ENCODE measurements at regions not wholly inside any gene's neighbourhood (a gene's known extent, or its start where the extent isn't known, plus 50 kb on each side); places are given as distances from the start of the nearest gene placed in this dataset.

DNA sequence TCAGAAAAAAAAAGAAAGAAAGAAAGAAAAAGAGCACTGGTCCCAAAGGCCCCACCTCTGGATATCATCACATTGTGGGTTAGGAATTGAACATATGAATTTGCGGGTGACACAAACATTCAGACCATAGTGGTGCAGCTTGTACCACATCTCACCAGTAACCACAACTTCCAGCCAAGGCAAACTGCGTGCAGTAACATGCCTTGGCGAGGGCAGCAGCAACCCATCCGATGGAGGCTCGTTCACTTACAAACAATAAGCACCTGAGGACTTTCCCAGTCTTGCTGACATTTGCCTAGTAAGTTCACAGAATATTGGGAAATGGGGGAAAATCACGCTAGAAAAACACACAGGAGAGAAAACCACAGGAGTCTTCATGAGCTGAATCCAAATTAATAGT, 508.1 kb downstream of the ZNF608 start:
- Histone ChIP-seq H3K9me3 (replicated peaks; ENCODE audit: control insufficient read depth, insufficient read depth, low read length) (no peaks in the 10 kb centered on the region), H3K27me3 (ENCODE audit: control insufficient read depth in 2 of 2, insufficient read depth in 2 of 2, low read length in 2 of 2) (no peaks in the 10 kb centered on the region), H3K27ac (ENCODE audit: insufficient read depth, low read depth, low read length) (no peak overlapping the region), H3K4me3 (replicated peaks in 1 of 3; ENCODE audit: insufficient read depth in 1 of 3, low read depth in 1 of 3, low read length in 3 of 3) (no peak overlapping the region), H3K79me2 (ENCODE audit: control insufficient read depth, insufficient read depth, low read length) (no peaks in the 10 kb centered on the region), H3K9ac (replicated peaks; ENCODE audit: extremely low read depth, insufficient read depth, low read length) (no peak overlapping the region), H3K4me1 (ENCODE audit: control insufficient read depth, extremely low read depth, insufficient read depth, low read length) (no peaks in the 10 kb centered on the region), H3K36me3 (ENCODE audit: control insufficient read depth in 2 of 2, extremely low read depth in 1 of 2, insufficient read depth in 2 of 2, low read length in 2 of 2) (no peaks in the 10 kb centered on the region), H3K4me2 (ENCODE audit: insufficient read depth, low read length) (no peak overlapping the region), H3K9me1 (replicated peaks; ENCODE audit: control insufficient read depth, extremely low read depth, insufficient read depth, low read length) (no peaks in the 10 kb centered on the region), H2AFZ (ENCODE audit: low read depth, low read length) (no peak overlapping the region), H4K20me1 (replicated peaks; ENCODE audit: control insufficient read depth, extremely low read depth, insufficient read depth, low read length) (no peaks in the 10 kb centered on the region)
- no peak for FAIRE-seq
- ChIA-PET CTCF (interaction anchor here (1.1 kb wide), 1 partner anchor 568 kb away, joined by 3 read pairs; no protein-coding TSS in a partner anchor), POLR2A (no interaction called here)
- dilution Hi-C loops (cut with MboI; ENCODE audit: extremely low pct_ligation_motif_present, low sequenced_read_pairs) (no loop called here), intact Hi-C loops (cut with micrococcal nuclease) (no loop called here)
- no peak for TF ChIP-seq FOS (IDR thresholded peaks at IDR 0.05; ENCODE audit: borderline replicate concordance, insufficient read depth, low read length)
- TF ChIP-seq MYC (IDR thresholded peaks at IDR 0.05; ENCODE audit: low read depth, low read length), result no peak
- TF ChIP-seq POLR2AphosphoS5 (IDR thresholded peaks at IDR 0.05; ENCODE audit: insufficient read depth, low read depth, low read length), result no peak
- TF ChIP-seq, protein P1, sequence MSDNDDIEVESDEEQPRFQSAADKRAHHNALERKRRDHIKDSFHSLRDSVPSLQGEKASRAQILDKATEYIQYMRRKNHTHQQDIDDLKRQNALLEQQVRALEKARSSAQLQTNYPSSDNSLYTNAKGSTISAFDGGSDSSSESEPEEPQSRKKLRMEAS (IDR thresholded peaks at IDR 0.05; ENCODE audit: insufficient read depth, insufficient read length), result no peak
- BruUV-seq (replicated peaks), result no TSS peak
- no peak for DNase-seq (ENCODE audit: low read depth, low spot score)

DNA sequence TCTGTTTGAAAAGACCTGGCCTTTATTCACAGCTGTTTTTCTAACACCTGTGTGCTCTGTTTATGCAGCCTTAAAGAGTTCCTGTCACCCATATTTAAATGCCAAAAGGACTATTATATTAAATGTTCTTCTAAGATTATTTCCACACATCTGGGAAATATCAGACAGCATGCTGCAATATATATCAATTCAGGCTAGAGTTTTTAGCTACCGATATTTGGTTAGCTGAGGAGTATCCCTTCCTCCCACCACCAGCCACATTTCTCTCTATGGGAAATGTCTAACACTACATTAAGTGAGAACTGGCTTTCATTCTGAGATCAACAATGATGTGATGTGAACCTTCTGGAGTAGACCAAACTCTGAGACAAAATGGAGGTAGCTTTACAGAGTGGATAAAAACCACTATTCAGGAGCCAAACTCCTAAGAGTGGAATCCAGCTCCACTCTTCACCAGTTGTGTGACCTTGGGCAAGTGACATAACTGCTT, 509.2 kb downstream of the ZNF608 start:
- ChIA-PET CTCF (no interaction called here), POLR2A (interaction anchor here (0.5 kb wide), 1 partner anchor 389 kb away, joined by 3 read pairs; no protein-coding TSS in a partner anchor)
- H3K4me3 ChIP-seq (replicated peaks in 1 of 3; ENCODE audit: insufficient read depth in 1 of 3, low read depth in 1 of 3, low read length in 3 of 3), result no peak overlapping the region
- no peaks in the 10 kb centered on the region for H3K27me3 ChIP-seq (ENCODE audit: control insufficient read depth in 2 of 2, insufficient read depth in 2 of 2, low read length in 2 of 2)
- dilution Hi-C loops (cut with MboI; ENCODE audit: extremely low pct_ligation_motif_present, low sequenced_read_pairs) (no loop called here), intact Hi-C loops (cut with micrococcal nuclease) (no loop called here)
- DNase-seq (ENCODE audit: low read depth, low spot score) (no peak), FAIRE-seq (no peak)
- H3K27ac ChIP-seq (ENCODE audit: insufficient read depth, low read depth, low read length), result no peak overlapping the region
- BruUV-seq (replicated peaks), result no TSS peak
- no peaks in the 10 kb centered on the region for H3K79me2 ChIP-seq (ENCODE audit: control insufficient read depth, insufficient read depth, low read length)
- no peaks in the 10 kb centered on the region for H3K9me3 ChIP-seq (replicated peaks; ENCODE audit: control insufficient read depth, insufficient read depth, low read length)
- no peaks in the 10 kb centered on the region for H3K4me1 ChIP-seq (ENCODE audit: control insufficient read depth, extremely low read depth, insufficient read depth, low read length)
- no peaks in the 10 kb centered on the region for H4K20me1 ChIP-seq (replicated peaks; ENCODE audit: control insufficient read depth, extremely low read depth, insufficient read depth, low read length)
- H3K9ac ChIP-seq (replicated peaks; ENCODE audit: extremely low read depth, insufficient read depth, low read length), result no peak overlapping the region
- no peak overlapping the region for H2AFZ ChIP-seq (ENCODE audit: low read depth, low read length)
- TF ChIP-seq, protein P2, sequence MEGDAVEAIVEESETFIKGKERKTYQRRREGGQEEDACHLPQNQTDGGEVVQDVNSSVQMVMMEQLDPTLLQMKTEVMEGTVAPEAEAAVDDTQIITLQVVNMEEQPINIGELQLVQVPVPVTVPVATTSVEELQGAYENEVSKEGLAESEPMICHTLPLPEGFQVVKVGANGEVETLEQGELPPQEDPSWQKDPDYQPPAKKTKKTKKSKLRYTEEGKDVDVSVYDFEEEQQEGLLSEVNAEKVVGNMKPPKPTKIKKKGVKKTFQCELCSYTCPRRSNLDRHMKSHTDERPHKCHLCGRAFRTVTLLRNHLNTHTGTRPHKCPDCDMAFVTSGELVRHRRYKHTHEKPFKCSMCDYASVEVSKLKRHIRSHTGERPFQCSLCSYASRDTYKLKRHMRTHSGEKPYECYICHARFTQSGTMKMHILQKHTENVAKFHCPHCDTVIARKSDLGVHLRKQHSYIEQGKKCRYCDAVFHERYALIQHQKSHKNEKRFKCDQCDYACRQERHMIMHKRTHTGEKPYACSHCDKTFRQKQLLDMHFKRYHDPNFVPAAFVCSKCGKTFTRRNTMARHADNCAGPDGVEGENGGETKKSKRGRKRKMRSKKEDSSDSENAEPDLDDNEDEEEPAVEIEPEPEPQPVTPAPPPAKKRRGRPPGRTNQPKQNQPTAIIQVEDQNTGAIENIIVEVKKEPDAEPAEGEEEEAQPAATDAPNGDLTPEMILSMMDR (IDR thresholded peaks at IDR 0.05; ENCODE audit: extremely low read depth in 1 of 2, insufficient read depth in 1 of 2, low read depth in 1 of 2, low read length in 2 of 2), result no peak
- no peak for TF ChIP-seq EZH2 (IDR thresholded peaks at IDR 0.05; ENCODE audit: borderline replicate concordance, low read depth, low read length, severe bottlenecking)
- no peak for TF ChIP-seq POLR2AphosphoS5 (IDR thresholded peaks at IDR 0.05; ENCODE audit: insufficient read depth, low read depth, low read length)
- no peak for TF ChIP-seq POLR2A (IDR thresholded peaks at IDR 0.05; ENCODE audit: low read depth, low read length)
- TF ChIP-seq MYC (IDR thresholded peaks at IDR 0.05; ENCODE audit: low read depth, low read length), result no peak
- TF ChIP-seq JUN (IDR thresholded peaks at IDR 0.05; ENCODE audit: borderline replicate concordance, insufficient read depth, insufficient read length, low read depth), result no peak
- H3K36me3 ChIP-seq (ENCODE audit: control insufficient read depth in 2 of 2, extremely low read depth in 1 of 2, insufficient read depth in 2 of 2, low read length in 2 of 2), result no peaks in the 10 kb centered on the region
- H3K4me2 ChIP-seq (ENCODE audit: insufficient read depth, low read length), result no peak overlapping the region
- no peaks in the 10 kb centered on the region for H3K9me1 ChIP-seq (replicated peaks; ENCODE audit: control insufficient read depth, extremely low read depth, insufficient read depth, low read length)

All from endothelial cell of umbilical vein (primary cell).